Gastroesophageal sphincter (tissue), 4 donors: ENCODE measurements at regions not wholly inside any gene's neighbourhood (a gene's known extent, or its start where the extent isn't known, plus 50 kb on each side); places are given as distances from the start of the nearest gene placed in this dataset.

Experiments
- ATAC-seq: fragments of 150-250 bp; one replicate; pipeline ENCODE4 v1.9.1; 2016; ENCODE audit warnings: mild to moderate bottlenecking, moderate library complexity
- H3K27ac ChIP-seq, 4 donors: fragments of 200-600 bp; sonication (generic) in 3 of 4; 1 replicate in 3 of 4; 2 replicates in 1 of 4; pipeline ENCODE4 v1.5.1; 2016 to 2019
- H3K27me3 ChIP-seq: fragments of 200-600 bp; sonication (generic); one replicate; pipeline ENCODE4 v1.5.1; 2019
- H3K36me3 ChIP-seq, 2 donors: fragments of 200-600 bp; sonication (generic); one replicate each; pipeline ENCODE4 v1.5.1; 2019; ENCODE audit warnings: control low read depth in 1 of 2
- H3K4me1 ChIP-seq, 3 donors: fragments of 200-600 bp; sonication (generic); 1 replicate in 2 of 3; 2 replicates in 1 of 3; pipeline ENCODE4 v1.5.1; 2016 to 2019; ENCODE audit warnings: control low read depth in 2 of 3
- H3K4me3 ChIP-seq, 2 donors: fragments of 200-600 bp; sonication (generic); one replicate each; pipeline ENCODE4 v1.5.1; 2019; ENCODE audit warnings: mild to moderate bottlenecking in 1 of 2, moderate library complexity in 1 of 2
- H3K9me3 ChIP-seq, 3 donors: fragments of 200-600 bp; sonication (generic); one replicate each; pipeline ENCODE4 v1.5.1; 2017 to 2019; ENCODE audit warnings: control low read depth in 2 of 3
- EP300 ChIP-seq: sonication (generic); formaldehyde crosslinking; IDR thresholded peaks from one replicate; pipeline ENCODE4 v1.6.1; 2017; ENCODE audit warnings: antibody characterized with exemption, mild to moderate bottlenecking
- POLR2A ChIP-seq, 2 donors: fragments of 450-650 bp; IDR thresholded peaks; one replicate each; pipeline ENCODE4 v1.6.1; 2017; ENCODE audit warnings: antibody characterized with exemption in 2 of 2, mild to moderate bottlenecking in 2 of 2, moderate library complexity in 1 of 2
- POLR2AphosphoS5 ChIP-seq: sonication (generic); formaldehyde crosslinking; IDR thresholded peaks from one replicate; pipeline ENCODE4 v1.6.1; 2017; ENCODE audit warnings: antibody characterized with exemption
- WGBS, 2 donors: methylation state at CpG; one replicate each; pipeline ENCODE4 v1.1.5; 2018; ENCODE audit warnings: low coverage in 1 of 2; 5-methylcytosine and 5-hydroxymethylcytosine counted together
- TF ChIP-seq, protein P1 (sequence below), 4 experiments: fragments of 200-600 bp in 2 of 4; fragments of 450-650 bp in 2 of 4; sonication (generic) in 1 of 4; IDR thresholded peaks; one replicate each; pipeline ENCODE4 v1.5.1; 2017 to 2019; ENCODE audit warnings: antibody characterized with exemption in 4 of 4, mild to moderate bottlenecking in 2 of 4, moderate library complexity in 2 of 4

DNA sequence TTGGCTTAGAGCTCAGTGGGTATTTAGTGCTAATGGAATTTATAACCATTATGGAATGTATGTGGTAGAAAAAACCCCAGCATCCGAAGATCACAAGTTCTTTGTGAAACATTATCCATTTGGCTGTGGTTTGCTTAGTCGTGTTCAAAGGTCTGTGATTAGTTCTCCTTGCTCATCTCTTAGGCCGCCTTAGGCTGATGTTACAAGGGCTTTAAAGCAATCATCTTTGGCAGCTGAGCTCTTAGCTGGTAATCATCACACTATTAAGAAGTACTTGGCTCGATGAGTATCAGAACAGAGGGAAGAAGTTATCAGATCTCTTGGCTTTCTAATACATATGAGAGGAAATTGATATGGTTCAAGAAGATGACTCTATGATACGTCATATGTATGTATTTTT lies 124.1 kb upstream of the E2F7 start:
- 48 to 66% methylated on average over 5 of the region's 5 CpGs for WGBS, 2 donors
- H3K9me3 ChIP-seq: no peaks in the 10 kb centered on the region
- no peaks in the 10 kb centered on the region for H3K4me1 ChIP-seq
- H3K27me3 ChIP-seq: no peaks in the 10 kb centered on the region
- ATAC-seq: no peak
- H3K4me3 ChIP-seq: no peak overlapping the region
- no peaks in the 10 kb centered on the region for H3K36me3 ChIP-seq
- no peak overlapping the region for H3K27ac ChIP-seq
- TF ChIP-seq, protein P1, sequence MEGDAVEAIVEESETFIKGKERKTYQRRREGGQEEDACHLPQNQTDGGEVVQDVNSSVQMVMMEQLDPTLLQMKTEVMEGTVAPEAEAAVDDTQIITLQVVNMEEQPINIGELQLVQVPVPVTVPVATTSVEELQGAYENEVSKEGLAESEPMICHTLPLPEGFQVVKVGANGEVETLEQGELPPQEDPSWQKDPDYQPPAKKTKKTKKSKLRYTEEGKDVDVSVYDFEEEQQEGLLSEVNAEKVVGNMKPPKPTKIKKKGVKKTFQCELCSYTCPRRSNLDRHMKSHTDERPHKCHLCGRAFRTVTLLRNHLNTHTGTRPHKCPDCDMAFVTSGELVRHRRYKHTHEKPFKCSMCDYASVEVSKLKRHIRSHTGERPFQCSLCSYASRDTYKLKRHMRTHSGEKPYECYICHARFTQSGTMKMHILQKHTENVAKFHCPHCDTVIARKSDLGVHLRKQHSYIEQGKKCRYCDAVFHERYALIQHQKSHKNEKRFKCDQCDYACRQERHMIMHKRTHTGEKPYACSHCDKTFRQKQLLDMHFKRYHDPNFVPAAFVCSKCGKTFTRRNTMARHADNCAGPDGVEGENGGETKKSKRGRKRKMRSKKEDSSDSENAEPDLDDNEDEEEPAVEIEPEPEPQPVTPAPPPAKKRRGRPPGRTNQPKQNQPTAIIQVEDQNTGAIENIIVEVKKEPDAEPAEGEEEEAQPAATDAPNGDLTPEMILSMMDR (IDR thresholded peaks at IDR 0.05): no peak
- no peak for TF ChIP-seq EP300
- TF ChIP-seq POLR2A (IDR thresholded peaks at IDR 0.05): no peak
- no peak for TF ChIP-seq POLR2AphosphoS5

DNA sequence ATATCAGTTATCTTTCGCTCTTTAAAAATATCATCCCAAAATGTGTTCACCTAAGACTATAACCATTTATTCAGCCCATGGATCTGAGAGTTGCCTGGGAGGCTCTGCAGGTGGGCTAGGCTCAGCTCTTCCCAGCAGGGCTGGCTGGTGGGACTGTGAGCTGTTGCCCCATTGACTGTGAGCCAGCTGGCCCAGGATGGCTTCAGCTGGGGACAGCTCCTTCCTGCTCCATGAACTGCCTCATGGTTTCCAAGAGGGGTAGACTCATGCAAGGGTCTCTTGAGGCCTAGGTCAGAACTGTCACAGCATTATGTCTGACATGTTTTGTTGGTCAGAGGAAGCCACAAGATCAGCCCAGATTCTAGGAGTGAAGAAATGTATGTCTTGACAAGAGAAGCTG lies 114.1 kb upstream of the E2F7 start:
- Histone ChIP-seq H3K27ac (no peak overlapping the region), H3K36me3 (no peaks in the 10 kb centered on the region), H3K4me1 (no peaks in the 10 kb centered on the region), H3K27me3 (no peaks in the 10 kb centered on the region), H3K9me3 (no peaks in the 10 kb centered on the region), H3K4me3 (no peak overlapping the region)
- ATAC-seq: no peak
- 100% methylated on average over 1 of the region's 1 CpG; no CpG with 5 or more reads in 1 of the 2 donors for WGBS, 2 donors
- no peak for TF ChIP-seq EP300
- TF ChIP-seq, protein P1 (IDR thresholded peaks at IDR 0.05): no peak
- TF ChIP-seq POLR2AphosphoS5: no peak
- no peak for TF ChIP-seq POLR2A (IDR thresholded peaks at IDR 0.05)

DNA sequence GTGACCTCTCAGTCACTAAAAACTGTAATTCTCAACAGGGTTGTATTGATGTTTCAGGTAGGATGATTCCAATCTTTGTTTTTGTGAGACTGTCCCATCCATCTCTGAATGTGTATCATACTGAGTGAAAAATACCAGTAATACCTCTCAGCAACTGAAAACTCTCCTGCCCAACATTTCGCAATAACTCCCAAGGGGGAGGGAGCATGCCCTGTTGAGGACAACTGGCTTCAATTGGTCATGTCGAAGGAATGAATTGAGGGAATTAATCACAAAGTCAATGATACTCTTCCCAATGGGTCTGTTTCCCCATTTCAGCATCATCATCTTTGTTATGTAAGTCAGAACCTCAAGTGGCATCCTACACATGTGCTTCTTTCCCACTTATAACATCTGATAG lies 102.4 kb upstream of the E2F7 start:
- Histone ChIP-seq H3K27ac (no peak overlapping the region), H3K27me3 (no peaks in the 10 kb centered on the region), H3K9me3 (no peaks in the 10 kb centered on the region), H3K4me3 (no peak overlapping the region), H3K36me3 (no peaks in the 10 kb centered on the region), H3K4me1 (no peaks in the 10 kb centered on the region)
- TF ChIP-seq POLR2A (IDR thresholded peaks at IDR 0.05) (no peak), EP300 (no peak)
- WGBS, 2 donors: 95 to 100% methylated on average over 1 to 2 of the region's 2 CpGs
- no peak for ATAC-seq

DNA sequence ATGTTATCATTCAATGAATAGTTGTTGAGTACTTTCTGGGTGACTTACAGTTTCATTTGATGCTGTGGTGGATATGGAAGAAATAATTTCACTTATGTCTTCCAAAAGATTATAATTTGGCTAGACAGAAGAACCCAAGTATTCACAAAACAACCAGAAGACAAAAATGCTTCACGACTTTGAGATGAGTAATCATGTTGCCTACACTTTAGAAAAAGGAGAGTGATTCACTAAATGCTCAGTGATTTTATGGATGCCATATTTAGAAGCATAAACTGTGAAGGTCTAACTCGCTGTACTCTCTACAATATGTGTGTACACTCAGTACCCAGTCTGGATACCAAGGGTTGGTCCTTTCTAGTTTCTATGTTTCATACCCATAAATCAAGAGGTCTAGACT lies 101.3 kb upstream of the E2F7 start:
- H3K27me3 ChIP-seq: no peaks in the 10 kb centered on the region
- ATAC-seq: no peak
- 70 to 88% methylated on average over 2 of the region's 2 CpGs for WGBS, 2 donors
- no peak overlapping the region for H3K4me3 ChIP-seq
- H3K4me1 ChIP-seq: no peaks in the 10 kb centered on the region
- H3K9me3 ChIP-seq: no peaks in the 10 kb centered on the region
- TF ChIP-seq POLR2AphosphoS5 (no peak), EP300 (no peak), POLR2A (IDR thresholded peaks at IDR 0.05) (no peak)
- TF ChIP-seq, protein P1 (IDR thresholded peaks at IDR 0.05): no peak
- H3K27ac ChIP-seq: no peak overlapping the region
- no peaks in the 10 kb centered on the region for H3K36me3 ChIP-seq

DNA sequence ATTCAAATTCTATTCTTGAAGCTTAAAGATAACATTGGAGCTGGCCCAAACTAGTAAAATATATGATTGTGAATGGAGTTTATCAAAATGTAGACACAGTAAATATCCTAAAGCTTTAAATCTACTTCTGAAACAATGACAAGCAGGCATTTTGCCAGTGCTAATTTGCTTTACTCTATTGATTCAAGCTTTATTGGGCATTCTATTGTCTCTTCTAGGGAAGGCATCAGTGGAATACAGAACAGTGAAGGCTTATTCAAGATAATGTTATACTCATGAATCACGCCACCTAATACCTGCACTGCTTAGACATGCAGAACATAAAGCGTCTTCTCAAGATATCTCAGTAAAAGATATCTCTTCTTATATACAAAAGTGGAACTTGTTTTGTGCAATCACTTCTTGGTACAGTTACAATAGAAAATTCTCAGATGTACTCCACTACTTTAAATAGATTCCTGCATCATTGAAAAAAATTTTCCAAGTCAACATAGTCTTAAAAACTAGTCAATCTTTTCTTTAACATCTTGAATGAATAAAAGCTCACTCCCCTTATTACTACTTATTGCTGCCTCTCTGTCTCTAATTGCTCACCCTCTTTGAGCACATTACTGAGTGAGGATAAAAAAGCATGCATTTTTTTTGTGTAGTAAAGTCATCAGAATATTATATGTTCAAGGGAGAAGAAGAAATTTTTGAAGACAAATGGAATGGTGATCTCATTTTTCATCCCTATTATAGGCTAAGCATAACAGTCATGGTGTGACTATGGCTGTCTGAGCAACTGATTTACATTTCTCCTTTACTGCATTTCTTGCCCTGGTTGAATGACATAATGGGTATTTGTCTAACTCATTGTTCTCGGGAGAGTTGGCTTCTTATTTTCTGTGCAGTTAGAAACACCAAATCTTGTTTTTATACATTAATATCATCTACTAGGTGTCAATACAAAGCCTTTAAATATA lies 98.0 kb upstream of the E2F7 start:
- 69 to 80% methylated on average over 3 of the region's 3 CpGs for WGBS, 2 donors
- Histone ChIP-seq H3K4me3 (no peak overlapping the region), H3K36me3 (no peaks in the 10 kb centered on the region), H3K9me3 (no peaks in the 10 kb centered on the region), H3K4me1 (no peaks in the 10 kb centered on the region), H3K27me3 (no peaks in the 10 kb centered on the region), H3K27ac (no peak overlapping the region)
- no peak for ATAC-seq
- TF ChIP-seq POLR2A (IDR thresholded peaks at IDR 0.05) (no peak), EP300 (no peak), POLR2AphosphoS5 (no peak)
- TF ChIP-seq, protein P1 (IDR thresholded peaks at IDR 0.05): no peak
